ENCODE measurements at regions not wholly inside any gene's neighbourhood (a gene's known extent, or its start where the extent isn't known, plus 50 kb on each side); places are given as distances from the start of the nearest gene placed in this dataset.
"Not testable (repeated sequence)": the region's sequence is repeated elsewhere in the genome, so short reads cannot be mapped to it uniquely, and the experiment has no call there.

- DNase-seq, result not testable (repeated sequence)
These were observed 51.3 kb upstream of the CSPG4 start for GRCh38 chr15:75763635-75764600.

GRCh38 chr15:75763137-75763611, 50.5 kb upstream of the CSPG4 start:
- DNase-seq, result no peak
